AG04450 (cell line): ENCODE measurements at regions not wholly inside any gene's neighbourhood (a gene's known extent, or its start where the extent isn't known, plus 50 kb on each side); places are given as distances from the start of the nearest gene placed in this dataset. TPM values are rescaled to one million over a fixed set of nuclear protein-coding genes. Genes with fewer than 3 reads are reported as not detected.
"Not testable (repeated sequence)": the region's sequence is repeated elsewhere in the genome, so short reads cannot be mapped to it uniquely, and the experiment has no call there.

Experiments
- CTCF ChIA-PET: fragments of 300-600, 350-600 bp; formaldehyde crosslinking; extraction: SDS; loops from one replicate; lab custom pipeline; 2022; ENCODE audit warnings: antibody characterized with exemption, inconsistent platforms; lab: Charles Lee
- POLR2A ChIA-PET: fragments of 350-600 bp; formaldehyde crosslinking; extraction: SDS; loops from one replicate; lab custom pipeline; 2021; ENCODE audit warnings: antibody characterized with exemption, inconsistent platforms; lab: Yijun Ruan, JAX
- DNase-seq: peaks from one replicate; pipeline ENCODE4 v3.0.0-alpha.2; 2011; ENCODE audit warnings: low read depth, low spot score
- H3K27ac ChIP-seq: one replicate; pipeline ENCODE4 v1.5.1; 2012; ENCODE audit warnings: low read depth, low read length, control low read depth
- H3K27me3 ChIP-seq: one replicate; pipeline ENCODE4 v1.6.0; 2012; ENCODE audit warnings: low read length; ENCODE audit not compliant: control insufficient read depth, insufficient read depth
- H3K4me3 ChIP-seq: 2 replicates; pipeline ENCODE4 v1.5.1; 2011; ENCODE audit warnings: mild to moderate bottlenecking, low read depth, low read length, control low read depth
- H3K9me3 ChIP-seq: 2 replicates; pipeline ENCODE4 v1.5.1; 2012; ENCODE audit warnings: low read length; ENCODE audit not compliant: control insufficient read depth, insufficient read depth
- CTCF ChIP-seq: IDR thresholded peaks from 2 replicates; pipeline ENCODE4 v1.5.1; 2011; ENCODE audit warnings: low read depth, low read length, control low read depth, inconsistent platforms
- small RNA-seq: library from RNA; depleted of rRNA; stranded (forward); fragments of <200 nt; gene quantifications from one replicate; pipeline ENCODE3, GENCODE V24; 2012; ENCODE audit warnings: low read depth; ENCODE audit not compliant: insufficient read length

DNA sequence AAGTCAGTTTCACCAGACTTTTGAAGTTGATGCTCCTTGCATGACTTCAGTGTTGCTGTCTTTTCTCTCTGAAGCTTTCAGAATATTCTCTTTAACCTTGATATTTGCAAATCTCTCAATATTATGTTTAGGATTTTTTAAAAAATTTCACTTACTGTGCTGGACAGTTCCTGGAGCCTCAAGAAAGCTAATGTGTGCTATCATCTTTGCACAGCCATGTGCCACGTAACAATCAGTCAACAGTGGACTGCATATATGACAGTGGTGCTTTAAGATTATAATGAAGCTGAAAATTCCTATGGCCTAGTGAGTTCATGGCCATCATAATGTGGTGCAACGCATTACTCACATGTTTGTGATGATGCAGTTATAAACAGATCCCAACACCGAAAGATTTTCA is 59.1 kb upstream of the OGFRL1 start:
- no peaks in the 10 kb centered on the region for H3K27me3 ChIP-seq
- no peak for TF ChIP-seq CTCF
- ChIA-PET CTCF (interaction anchor here (0.6 kb wide), 1 partner anchor 918 kb away, joined by 3 read pairs; no protein-coding TSS in a partner anchor), POLR2A (no interaction called here)
- DNase-seq, result no peak
- no peak overlapping the region for H3K27ac ChIP-seq
- no peak overlapping the region for H3K4me3 ChIP-seq
- no peaks in the 10 kb centered on the region for H3K9me3 ChIP-seq

DNA sequence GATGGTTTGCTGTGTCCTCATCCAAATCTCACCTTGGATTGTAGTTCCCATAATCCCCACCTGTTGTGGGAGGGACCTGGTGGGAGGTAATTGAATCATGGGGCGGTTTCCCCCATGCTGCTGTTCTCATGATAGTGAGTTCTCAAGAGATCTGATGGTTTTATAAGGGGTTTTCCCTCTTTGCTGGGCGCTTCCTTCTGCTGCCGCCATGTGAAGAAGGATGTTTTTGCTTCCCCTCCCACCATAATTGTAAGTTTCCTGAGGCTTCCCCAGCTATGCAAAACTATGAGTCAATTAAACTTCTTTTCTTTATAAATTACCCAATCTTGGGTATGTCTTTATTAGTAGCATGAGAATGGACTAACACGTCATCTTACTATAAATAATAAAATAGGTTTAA is 55.7 kb upstream of the OGFRL1 start:
- DNase-seq, H3K27me3 ChIP-seq, H3K9me3 ChIP-seq, POLR2A ChIA-PET, H3K27ac ChIP-seq, H3K4me3 ChIP-seq: not testable (repeated sequence)
- CTCF ChIA-PET, result interaction anchor here (0.8 kb wide), 1 partner anchor 55 kb away, joined by 4 read pairs; the partner anchor contains the start of gene OGFRL1

DNA sequence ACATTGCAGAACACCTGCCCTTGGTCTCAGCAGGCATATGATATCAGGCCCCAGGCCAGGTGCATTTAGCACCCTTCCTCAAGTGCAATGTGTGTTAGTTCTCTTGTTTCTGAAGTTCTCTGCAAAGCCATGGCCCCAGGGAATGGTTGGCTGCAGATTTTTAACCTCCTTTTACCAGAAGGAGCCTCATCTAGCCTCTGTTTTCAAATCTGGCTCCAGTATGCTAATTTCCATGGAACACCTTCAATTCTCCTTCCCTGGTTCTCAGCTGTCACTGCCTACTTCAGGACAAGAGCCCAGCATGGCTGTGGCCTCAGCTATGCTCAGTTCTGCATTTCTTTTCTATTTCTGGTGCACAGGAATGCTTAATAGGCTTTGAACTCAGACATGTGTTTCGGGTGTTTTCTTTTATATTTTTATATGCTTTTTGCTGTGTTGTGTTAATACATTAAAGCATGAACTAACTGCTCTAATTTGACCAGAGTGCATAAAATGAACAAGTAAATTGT is 51.6 kb upstream of the OGFRL1 start:
- Histone ChIP-seq H3K9me3 (no peaks in the 10 kb centered on the region), H3K4me3 (no peak overlapping the region), H3K27me3 (no peaks in the 10 kb centered on the region), H3K27ac (no peak overlapping the region)
- CTCF ChIA-PET, result no interaction called here
- TF ChIP-seq CTCF, result no peak
- POLR2A ChIA-PET, result no interaction called here
- DNase-seq, result no peak

- Histone ChIP-seq H3K4me3 (no peak overlapping the region), H3K27me3 (no peaks in the 10 kb centered on the region), H3K9me3 (no peaks in the 10 kb centered on the region), H3K27ac (no peak overlapping the region)
- ChIA-PET CTCF (no interaction called here), POLR2A (no interaction called here)
- DNase-seq, result peak; percentile 33
- no peak for TF ChIP-seq CTCF
Observed at GRCh38 chr6:71238351-71238750, 50.3 kb upstream of the OGFRL1 start.

Small RNA genes lying in the stretch of these regions (small RNA-seq; reads per million reads assigned to genes)
- gene RF00012, result not detected
- not detected for gene RNU6-411P
